ENCODE measurements at regions not wholly inside any gene's neighbourhood (a gene's known extent, or its start where the extent isn't known, plus 50 kb on each side); places are given as distances from the start of the nearest gene placed in this dataset.

GRCh38 chr5:92418341-92418740 is 1035.2 kb upstream of the ARRDC3 start:
- DNase-seq (ENCODE audit: low spot score) = no peak

- no peak for DNase-seq (ENCODE audit: low spot score)
Observed at GRCh38 chr5:92409134-92409533, 1026.0 kb upstream of the ARRDC3 start.

GRCh38 chr5:92402956-92403702 is 1020.0 kb upstream of the ARRDC3 start:
- DNase-seq (ENCODE audit: low spot score) = no peak

- DNase-seq (ENCODE audit: low spot score) = no peak
Observed at GRCh38 chr5:92402045-92402444, 1018.9 kb upstream of the ARRDC3 start.

GRCh38 chr5:92401492-92401891 is 1018.4 kb upstream of the ARRDC3 start:
- DNase-seq (ENCODE audit: low spot score) = no peak

GRCh38 chr5:92394936-92395335 is 1011.8 kb upstream of the ARRDC3 start:
- DNase-seq (ENCODE audit: low spot score) = no peak

GRCh38 chr5:92390657-92391056 is 1007.5 kb upstream of the ARRDC3 start:
- DNase-seq (ENCODE audit: low spot score) = no peak

GRCh38 chr5:92380069-92380770 is 997.1 kb upstream of the ARRDC3 start:
- DNase-seq (ENCODE audit: low spot score) = no peak

GRCh38 chr5:92378966-92379611 is 996.0 kb upstream of the ARRDC3 start:
- no peak for DNase-seq (ENCODE audit: low spot score)

GRCh38 chr5:92374859-92375258 is 991.7 kb upstream of the ARRDC3 start:
- no peak for DNase-seq (ENCODE audit: low spot score)

GRCh38 chr5:92372766-92373165 is 989.6 kb upstream of the ARRDC3 start:
- DNase-seq (ENCODE audit: low spot score) = no peak

GRCh38 chr5:92371889-92372235 is 988.7 kb upstream of the ARRDC3 start:
- peak; percentile 4 for DNase-seq (ENCODE audit: low spot score)

GRCh38 chr5:92371171-92371888 is 988.2 kb upstream of the ARRDC3 start:
- DNase-seq (ENCODE audit: low spot score) = no peak

GRCh38 chr5:92370032-92370431 is 986.9 kb upstream of the ARRDC3 start:
- no peak for DNase-seq (ENCODE audit: low spot score)

- no peak for DNase-seq (ENCODE audit: low spot score)
Observed at GRCh38 chr5:92369587-92369986, 986.5 kb upstream of the ARRDC3 start.

- no peak for DNase-seq (ENCODE audit: low spot score)
Observed at GRCh38 chr5:92364986-92365550, 982.0 kb upstream of the ARRDC3 start.

GRCh38 chr5:92353107-92354030 is 970.3 kb upstream of the ARRDC3 start:
- peak; percentile 18 for DNase-seq (ENCODE audit: low spot score)

- DNase-seq (ENCODE audit: low spot score) = no peak
Observed at GRCh38 chr5:92337772-92338234, 954.7 kb upstream of the ARRDC3 start.

GRCh38 chr5:92332039-92332438 is 948.9 kb upstream of the ARRDC3 start:
- no peak for DNase-seq (ENCODE audit: low spot score)

- DNase-seq (ENCODE audit: low spot score) = no peak
Observed at GRCh38 chr5:92330365-92330764, 947.2 kb upstream of the ARRDC3 start.

GRCh38 chr5:92329759-92330158 is 946.6 kb upstream of the ARRDC3 start:
- no peak for DNase-seq (ENCODE audit: low spot score)

Measured in A172 (cell line).